ENCODE measurements at regions not wholly inside any gene's neighbourhood (a gene's known extent, or its start where the extent isn't known, plus 50 kb on each side); places are given as distances from the start of the nearest gene placed in this dataset.

DNA sequence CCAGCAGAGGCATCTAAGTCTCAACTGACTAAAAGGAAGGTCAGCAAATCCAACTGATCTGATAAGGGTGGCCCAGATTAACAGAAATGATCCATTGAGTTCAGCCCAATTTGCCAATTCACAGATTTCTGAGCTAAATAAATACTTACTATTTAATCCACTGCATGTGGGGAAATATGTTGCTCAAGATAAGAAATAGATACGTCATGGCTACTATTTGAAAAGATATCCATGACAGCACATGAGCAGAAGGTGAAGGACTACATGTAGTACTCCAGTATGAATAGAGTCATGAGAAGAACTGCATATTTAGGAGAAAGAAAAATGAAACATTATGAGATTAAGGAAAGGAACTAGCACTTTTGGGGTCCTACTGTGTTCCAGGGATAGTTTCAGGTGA, 332.4 kb downstream of the ARPP21 start:
- TF ChIP-seq TAF1 (IDR thresholded peaks at IDR 0.05; ENCODE audit: low read depth, low read length): no peak
- TF ChIP-seq, protein P1, sequence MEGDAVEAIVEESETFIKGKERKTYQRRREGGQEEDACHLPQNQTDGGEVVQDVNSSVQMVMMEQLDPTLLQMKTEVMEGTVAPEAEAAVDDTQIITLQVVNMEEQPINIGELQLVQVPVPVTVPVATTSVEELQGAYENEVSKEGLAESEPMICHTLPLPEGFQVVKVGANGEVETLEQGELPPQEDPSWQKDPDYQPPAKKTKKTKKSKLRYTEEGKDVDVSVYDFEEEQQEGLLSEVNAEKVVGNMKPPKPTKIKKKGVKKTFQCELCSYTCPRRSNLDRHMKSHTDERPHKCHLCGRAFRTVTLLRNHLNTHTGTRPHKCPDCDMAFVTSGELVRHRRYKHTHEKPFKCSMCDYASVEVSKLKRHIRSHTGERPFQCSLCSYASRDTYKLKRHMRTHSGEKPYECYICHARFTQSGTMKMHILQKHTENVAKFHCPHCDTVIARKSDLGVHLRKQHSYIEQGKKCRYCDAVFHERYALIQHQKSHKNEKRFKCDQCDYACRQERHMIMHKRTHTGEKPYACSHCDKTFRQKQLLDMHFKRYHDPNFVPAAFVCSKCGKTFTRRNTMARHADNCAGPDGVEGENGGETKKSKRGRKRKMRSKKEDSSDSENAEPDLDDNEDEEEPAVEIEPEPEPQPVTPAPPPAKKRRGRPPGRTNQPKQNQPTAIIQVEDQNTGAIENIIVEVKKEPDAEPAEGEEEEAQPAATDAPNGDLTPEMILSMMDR (IDR thresholded peaks at IDR 0.05; ENCODE audit: control extremely low read depth in 1 of 3, insufficient read depth in 1 of 3, low read depth in 1 of 3, low read length in 3 of 3): no peak
- TF ChIP-seq CBX5 (IDR thresholded peaks at IDR 0.05; ENCODE audit: low read depth, low read length): no peak
- TF ChIP-seq JUND (IDR thresholded peaks at IDR 0.05; ENCODE audit: low read length): no peak
- TF ChIP-seq TBP (IDR thresholded peaks at IDR 0.05; ENCODE audit: low read depth, low read length): no peak
- TF ChIP-seq POLR2A (IDR thresholded peaks at IDR 0.05; ENCODE audit: control extremely low read depth in 1 of 2, low read depth in 2 of 2, low read length in 2 of 2): no peak
- no peak for TF ChIP-seq EGR1 (IDR thresholded peaks at IDR 0.05; ENCODE audit: borderline replicate concordance, low read depth, low read length)

Measured in H1 (cell line).